Retina (tissue), 1 donor: ENCODE measurements at regions not wholly inside any gene's neighbourhood (a gene's known extent, or its start where the extent isn't known, plus 50 kb on each side); places are given as distances from the start of the nearest gene placed in this dataset.

Experiments used
- DNase-seq: peaks from one replicate; pipeline ENCODE4 v3.0.0-alpha.2; 2016

DNA sequence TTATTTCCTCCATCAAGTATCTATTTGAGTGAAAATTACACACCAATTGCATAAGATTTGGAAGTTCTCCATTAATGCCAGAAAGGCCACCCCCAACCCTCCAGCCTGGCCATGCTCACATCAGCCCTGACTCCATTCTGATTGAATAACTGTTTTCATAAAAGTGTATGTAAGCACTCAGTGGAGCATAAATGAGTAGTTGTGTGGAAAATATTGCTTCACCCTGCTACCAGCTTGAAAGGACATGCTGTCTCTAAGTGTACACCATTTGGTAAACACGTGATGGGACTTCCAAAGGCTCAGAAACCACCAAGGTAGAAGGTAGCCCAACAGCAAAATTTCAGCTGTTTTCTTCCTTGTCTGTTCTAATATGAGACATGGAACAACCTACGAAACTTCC lies 393.8 kb downstream of the ZNF385D start:
- no peak for DNase-seq

- DNase-seq: no peak
Measured at GRCh38 chr3:21356402-21356801, 394.6 kb downstream of the ZNF385D start.

- DNase-seq: no peak
Measured at GRCh38 chr3:21345382-21345976, 405.5 kb downstream of the ZNF385D start.

GRCh38 chr3:21331857-21332256 lies 419.2 kb downstream of the ZNF385D start:
- DNase-seq: no peak

DNA sequence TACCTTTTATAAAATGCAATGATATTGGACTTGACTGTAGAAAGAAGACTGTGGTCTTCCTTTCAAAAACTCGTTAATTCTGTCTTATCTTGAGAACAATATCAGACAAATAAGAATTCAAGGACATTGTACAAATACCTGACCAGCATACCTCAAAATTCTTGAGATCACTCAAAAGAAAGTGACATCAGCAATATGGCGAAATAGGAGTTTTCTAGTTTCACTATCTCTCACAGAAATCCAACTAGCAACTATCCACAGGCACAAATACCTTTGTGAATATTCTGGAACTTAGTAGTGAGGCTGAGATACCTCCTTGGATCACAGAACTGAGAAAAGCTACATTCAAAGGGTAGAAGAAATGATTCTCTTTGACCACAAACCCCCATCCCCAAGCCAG lies 419.7 kb downstream of the ZNF385D start:
- no peak for DNase-seq

DNA sequence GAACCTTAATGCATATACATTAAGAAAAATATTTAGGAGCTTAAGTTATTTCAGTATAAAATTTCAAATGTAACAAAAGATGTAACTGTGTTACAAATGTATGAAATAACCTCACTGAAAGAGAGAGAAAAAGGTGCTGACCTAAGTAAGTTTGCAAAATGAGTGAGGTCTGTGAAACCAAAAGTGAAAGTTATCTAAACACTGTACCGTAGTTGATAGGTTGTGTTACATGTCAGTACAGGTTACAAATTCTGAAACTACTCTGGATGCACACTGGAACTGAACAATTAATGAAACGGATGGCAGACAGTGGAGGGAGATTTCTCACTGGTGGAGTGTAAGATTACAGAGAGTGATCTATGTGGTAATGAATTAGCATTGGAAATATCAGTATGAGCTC lies 420.7 kb downstream of the ZNF385D start:
- no peak for DNase-seq

- peak; percentile 13 for DNase-seq
Measured at GRCh38 chr3:21328711-21329390, 422.2 kb downstream of the ZNF385D start.

- DNase-seq: peak; percentile 54
Measured at GRCh38 chr3:21326704-21327475, 424.1 kb downstream of the ZNF385D start.

- no peak for DNase-seq
Measured at GRCh38 chr3:21314688-21315087, 436.3 kb downstream of the ZNF385D start.

- DNase-seq: no peak
Measured at GRCh38 chr3:21310891-21311290, 440.1 kb downstream of the ZNF385D start.

DNA sequence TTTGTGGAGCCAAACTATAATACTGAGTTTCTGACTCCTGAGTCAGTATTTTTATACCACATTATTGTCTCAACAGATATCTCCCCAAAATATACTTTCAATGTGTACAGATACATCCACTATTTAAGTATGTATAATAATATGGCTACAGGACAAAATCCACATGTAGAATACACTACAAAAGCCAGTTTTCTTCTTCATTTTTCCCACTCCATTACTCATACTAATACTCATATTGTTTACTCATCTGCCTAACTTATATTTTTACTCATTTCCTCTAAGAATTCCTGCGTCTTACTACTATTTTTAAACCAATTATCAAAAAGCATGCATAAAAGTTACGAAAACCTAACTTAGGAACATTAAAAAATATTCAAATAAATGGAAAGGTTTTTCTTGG lies 440.8 kb downstream of the ZNF385D start:
- DNase-seq: no peak

DNA sequence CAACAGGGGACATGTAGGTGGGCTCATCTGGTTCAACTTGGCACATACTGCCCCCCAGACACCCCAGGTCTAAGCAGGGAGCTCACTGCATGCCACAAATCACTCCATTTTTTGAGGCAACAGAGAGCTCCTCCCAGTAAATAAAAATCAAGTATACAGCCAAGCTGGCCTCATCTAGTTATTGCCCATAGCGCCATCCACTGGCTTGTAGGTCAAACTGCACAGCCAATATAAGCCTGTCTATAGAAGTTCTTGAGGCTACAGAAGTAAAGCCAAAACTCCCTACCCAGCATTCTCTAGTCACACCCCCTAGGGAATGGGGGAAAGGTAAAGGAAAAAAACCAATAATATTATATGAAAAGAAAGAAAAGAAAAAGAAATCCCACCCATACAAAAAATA lies 453.7 kb downstream of the ZNF385D start:
- DNase-seq: no peak

GRCh38 chr3:21294768-21295167 lies 456.2 kb downstream of the ZNF385D start:
- no peak for DNase-seq

DNA sequence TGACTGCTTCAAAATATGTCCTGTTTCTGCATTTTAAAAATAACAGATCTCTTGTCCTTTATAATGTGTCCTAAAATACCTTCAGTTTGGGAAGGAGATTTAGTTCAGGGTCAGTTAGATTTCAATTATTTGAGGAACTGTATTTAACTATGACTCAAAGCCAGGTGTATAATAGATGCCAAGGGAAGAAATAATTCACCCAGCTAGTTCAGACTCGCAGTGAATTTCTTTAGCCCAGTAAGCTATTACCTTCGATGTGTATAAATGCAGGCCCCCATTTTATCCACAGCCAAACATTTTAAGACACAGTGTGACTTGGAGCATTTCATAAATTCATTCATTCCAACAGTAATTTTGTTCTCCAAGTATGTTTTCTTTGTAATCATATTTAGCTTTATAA lies 458.0 kb downstream of the ZNF385D start:
- DNase-seq: no peak

- DNase-seq: no peak
Measured at GRCh38 chr3:21290557-21290956, 460.5 kb downstream of the ZNF385D start.

DNA sequence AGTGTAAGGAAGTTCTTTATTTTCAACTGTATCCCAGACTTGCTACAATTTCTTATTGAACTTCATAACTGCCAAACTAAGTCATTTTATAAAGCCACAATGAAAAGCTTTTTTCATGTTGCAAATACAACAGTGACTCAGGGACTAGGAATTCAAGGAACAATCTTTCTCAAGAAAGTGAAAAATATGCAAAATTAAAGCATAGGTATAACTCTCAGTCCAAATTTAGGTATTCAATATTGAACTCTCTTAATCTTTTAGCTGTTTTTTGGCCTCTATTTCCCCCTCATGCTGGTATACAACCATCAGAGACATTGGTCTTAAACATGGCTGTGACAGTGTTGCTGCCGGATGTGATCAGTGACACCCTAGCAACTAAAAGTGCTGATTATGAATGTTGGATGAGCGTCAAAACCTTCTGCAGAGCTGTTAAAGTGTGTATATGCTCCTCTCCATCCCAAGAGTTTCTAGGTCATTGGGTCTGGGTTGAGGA lies 476.9 kb downstream of the ZNF385D start:
- DNase-seq: no peak

GRCh38 chr3:21273259-21274025 lies 477.6 kb downstream of the ZNF385D start:
- no peak for DNase-seq

- DNase-seq: no peak
Measured at GRCh38 chr3:21271606-21272016, 479.4 kb downstream of the ZNF385D start.

GRCh38 chr3:21269882-21270281 lies 481.1 kb downstream of the ZNF385D start:
- DNase-seq: no peak

DNA sequence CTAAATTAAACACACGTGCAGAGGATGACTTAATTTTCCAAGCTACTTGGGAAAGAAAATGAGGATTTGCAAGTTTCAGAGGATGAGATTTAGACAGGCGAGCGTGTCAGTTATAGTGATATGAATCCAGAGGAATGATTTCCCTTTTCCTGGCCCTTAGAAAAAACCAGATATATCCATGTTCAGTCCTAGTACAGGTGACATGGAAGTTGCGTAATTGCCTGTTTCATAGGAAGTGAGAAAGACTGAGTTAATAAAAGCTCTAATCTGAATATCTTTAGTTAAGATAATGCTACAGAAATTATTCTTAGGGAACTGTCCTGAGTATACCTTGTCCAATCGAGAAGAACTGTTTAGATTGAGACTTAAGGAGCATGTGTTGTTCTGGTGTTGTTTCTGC lies 490.5 kb downstream of the ZNF385D start:
- no peak for DNase-seq

- peak; percentile 5 for DNase-seq
Measured at GRCh38 chr3:21259896-21260295, 491.1 kb downstream of the ZNF385D start.

GRCh38 chr3:21256932-21257331 lies 494.1 kb downstream of the ZNF385D start:
- no peak for DNase-seq

- no peak for DNase-seq
Measured at GRCh38 chr3:21238661-21239060, 512.3 kb downstream of the ZNF385D start.
